GM12878 (cell line): ENCODE measurements at regions not wholly inside any gene's neighbourhood (a gene's known extent, or its start where the extent isn't known, plus 50 kb on each side); places are given as distances from the start of the nearest gene placed in this dataset.

ENCODE experiments used
- SMAD1 ChIP-seq: fragments of 450-650 bp; IDR thresholded peaks from 2 replicates; pipeline ENCODE4 v1.6.1; 2018; ENCODE audit warnings: mild to moderate bottlenecking, low read depth; ENCODE audit not compliant: partially characterized antibody
- TF ChIP-seq, protein P1 (sequence below): IDR thresholded peaks from 2 replicates; pipeline ENCODE4 v1.6.1; 2012; ENCODE audit warnings: mild to moderate bottlenecking, low read depth, low read length

DNA sequence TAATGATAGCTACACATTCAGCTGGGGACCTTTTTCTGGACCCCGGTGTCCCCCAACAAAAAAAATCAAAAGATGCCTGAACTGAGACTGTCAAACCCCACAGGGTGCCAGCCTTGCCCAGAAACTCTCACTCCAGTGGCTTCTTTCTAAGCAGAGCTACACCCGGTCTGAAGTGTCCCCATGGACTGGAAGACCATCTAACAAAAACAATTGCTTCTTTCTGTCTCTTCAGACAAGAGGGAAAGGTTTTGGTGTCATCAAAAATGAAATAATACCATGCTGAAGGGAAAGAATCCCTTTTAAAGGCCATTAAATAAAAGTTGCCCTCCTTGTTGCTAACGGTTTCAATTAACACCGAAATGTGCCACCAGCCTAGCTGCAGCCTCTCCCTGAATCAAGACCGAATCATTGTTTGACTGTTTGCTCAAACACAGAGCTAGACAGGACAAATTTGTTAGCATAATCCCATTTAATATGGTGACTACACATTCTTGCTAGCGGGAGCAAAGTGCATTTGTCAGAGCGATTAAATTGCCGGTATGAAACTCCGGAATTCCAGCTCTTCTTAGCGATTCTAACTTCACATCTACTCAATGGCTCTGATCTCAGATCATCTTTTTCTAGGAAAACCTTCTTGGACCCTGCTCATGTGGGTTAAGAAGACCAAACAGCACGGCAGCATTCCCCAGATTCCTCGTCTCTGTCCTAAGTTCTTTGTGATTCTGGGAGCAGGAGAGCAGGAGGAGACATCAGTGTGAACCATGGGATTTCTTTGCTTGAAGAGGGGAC lies 397.5 kb upstream of the PRKCQ start:
- TF ChIP-seq, protein P1, sequence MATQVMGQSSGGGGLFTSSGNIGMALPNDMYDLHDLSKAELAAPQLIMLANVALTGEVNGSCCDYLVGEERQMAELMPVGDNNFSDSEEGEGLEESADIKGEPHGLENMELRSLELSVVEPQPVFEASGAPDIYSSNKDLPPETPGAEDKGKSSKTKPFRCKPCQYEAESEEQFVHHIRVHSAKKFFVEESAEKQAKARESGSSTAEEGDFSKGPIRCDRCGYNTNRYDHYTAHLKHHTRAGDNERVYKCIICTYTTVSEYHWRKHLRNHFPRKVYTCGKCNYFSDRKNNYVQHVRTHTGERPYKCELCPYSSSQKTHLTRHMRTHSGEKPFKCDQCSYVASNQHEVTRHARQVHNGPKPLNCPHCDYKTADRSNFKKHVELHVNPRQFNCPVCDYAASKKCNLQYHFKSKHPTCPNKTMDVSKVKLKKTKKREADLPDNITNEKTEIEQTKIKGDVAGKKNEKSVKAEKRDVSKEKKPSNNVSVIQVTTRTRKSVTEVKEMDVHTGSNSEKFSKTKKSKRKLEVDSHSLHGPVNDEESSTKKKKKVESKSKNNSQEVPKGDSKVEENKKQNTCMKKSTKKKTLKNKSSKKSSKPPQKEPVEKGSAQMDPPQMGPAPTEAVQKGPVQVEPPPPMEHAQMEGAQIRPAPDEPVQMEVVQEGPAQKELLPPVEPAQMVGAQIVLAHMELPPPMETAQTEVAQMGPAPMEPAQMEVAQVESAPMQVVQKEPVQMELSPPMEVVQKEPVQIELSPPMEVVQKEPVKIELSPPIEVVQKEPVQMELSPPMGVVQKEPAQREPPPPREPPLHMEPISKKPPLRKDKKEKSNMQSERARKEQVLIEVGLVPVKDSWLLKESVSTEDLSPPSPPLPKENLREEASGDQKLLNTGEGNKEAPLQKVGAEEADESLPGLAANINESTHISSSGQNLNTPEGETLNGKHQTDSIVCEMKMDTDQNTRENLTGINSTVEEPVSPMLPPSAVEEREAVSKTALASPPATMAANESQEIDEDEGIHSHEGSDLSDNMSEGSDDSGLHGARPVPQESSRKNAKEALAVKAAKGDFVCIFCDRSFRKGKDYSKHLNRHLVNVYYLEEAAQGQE, result no peak
- no peak for TF ChIP-seq SMAD1
